ENCODE measurements at regions not wholly inside any gene's neighbourhood (a gene's known extent, or its start where the extent isn't known, plus 50 kb on each side); places are given as distances from the start of the nearest gene placed in this dataset.
"Not testable (repeated sequence)": the region's sequence is repeated elsewhere in the genome, so short reads cannot be mapped to it uniquely, and the experiment has no call there.

DNA sequence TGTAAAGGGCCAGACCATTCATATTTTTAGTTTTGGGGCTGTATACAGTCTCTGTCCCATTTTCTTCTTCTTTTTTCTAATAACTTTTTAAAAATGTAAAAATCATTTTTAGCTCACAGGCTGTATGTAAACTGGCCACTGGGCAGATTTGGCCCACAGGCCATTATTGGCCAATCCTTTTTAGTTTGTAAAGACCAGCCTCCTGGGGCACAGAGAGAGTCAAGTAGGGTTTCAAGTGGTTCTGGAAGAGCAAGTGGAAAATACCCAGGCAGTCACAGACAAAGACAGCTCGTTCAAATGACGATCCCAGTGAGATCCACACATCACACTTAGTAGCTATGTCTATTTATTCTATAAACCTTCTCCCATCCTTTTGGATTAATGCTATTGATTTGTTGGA, 150.2 kb upstream of the ARHGAP20 start:
- no peak for DNase-seq

DNA sequence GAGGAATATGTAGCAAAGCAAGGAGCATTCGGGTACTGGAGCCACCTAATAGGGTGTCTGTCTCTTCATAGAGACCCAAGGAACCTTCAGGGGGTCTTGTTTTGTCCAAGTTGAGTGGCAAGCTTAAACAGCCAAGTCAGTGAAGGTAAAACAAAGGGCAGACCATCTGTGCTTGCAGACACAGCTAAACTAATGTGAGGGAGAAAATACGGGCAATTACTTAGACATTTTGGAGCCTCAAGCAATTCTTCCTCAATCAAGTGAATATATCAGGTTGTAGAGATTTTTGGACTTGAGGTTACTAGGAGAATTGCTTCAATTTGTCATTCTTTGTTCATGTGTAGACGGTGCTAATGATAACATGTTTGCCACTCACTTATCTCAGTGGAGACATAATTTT, 148.2 kb upstream of the ARHGAP20 start:
- DNase-seq: no peak

DNA sequence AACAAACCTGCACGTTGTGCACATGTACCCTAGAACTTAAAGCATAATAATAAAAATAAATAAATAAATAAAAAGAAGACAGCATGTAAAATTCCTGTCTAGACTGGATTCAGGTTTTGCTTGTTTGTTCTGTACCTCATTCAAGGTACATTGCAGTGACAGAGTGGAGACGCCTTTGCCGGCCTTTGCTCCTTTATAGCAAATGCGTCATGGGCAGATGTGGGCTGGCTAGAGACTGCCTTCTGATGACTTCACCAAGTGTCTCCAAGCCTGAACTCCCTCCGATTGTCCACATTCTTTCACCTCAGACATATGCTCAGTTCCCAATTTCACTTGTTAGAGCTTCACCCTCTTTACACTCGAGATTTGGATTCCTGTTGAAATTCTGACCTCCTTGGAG, 147.8 kb upstream of the ARHGAP20 start:
- DNase-seq: no peak

DNA sequence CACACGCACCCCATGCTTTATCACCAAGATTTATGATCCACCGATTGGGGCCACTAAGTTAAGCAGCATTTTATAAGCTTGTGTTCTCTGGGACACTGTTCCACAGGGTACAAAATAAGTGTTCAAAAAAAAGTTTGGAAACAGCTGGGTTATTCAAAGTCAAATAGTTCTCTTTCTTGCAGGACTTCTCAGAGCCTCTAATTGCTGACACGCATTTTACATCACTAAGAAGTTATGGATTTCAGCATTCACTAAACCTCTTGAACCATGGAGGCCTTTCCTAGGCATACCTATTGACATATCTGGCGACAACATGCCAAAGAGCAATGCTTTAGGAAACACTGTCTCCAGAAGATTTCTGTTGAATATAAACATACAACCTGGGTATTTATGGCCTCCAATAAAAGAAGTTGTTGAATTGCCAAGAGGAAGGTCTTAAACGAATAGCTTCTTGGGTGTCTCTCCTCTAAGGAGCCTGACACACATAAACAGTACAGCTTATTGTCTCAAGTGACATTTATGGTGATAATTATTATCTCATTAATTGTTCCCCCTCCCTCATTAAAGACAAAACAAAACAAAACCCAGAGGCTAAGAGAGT, 147.1 kb upstream of the ARHGAP20 start:
- DNase-seq: no peak

DNA sequence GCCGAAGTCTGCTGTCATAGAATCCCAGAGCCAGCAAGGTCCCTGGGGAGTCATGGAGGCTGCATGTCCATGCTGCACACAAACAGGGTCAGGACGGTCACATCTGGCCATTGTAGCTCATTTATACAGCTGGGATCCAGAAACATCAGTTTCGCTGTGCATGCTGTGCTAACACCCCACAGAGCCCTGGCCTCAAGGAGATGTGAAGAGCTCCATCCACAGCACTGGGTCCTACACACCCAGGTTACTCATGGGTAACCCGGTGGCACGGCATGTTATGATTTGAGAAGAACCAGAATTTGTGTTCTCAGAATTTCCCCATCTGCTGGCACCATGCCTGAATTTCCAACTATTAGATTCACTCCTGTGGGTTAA, 146.3 kb upstream of the ARHGAP20 start:
- DNase-seq: no peak

DNA sequence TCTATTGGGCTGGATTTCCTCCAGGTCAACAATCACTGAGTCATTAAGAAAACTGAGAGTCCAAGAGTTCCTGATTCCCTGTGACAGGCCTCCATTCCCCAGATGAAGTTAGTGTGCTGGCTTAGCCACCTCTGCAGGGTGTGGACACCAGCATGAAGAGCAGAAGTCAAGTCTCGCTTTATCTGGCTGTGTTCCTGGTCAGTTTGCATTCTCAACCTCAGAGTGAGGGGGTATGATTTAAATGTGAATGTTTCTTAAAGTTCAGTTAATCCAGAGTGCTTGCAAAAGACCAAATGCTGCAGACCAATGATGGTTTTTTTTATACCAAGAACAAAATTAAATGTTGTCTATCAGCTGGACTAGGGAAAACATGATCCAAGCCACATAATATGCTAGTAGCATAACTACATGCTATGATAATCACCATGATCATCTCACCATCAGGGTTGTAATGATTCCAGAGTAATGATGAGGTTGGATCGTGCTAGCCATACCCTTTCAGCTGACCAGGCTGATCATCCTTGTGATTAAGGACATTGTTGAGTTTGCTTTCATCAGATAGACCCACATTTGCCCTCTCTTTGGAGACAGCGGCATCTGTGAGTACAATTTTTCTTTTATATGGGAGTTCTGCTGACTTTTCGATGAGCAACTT, 145.8 kb upstream of the ARHGAP20 start:
- no peak for DNase-seq

DNA sequence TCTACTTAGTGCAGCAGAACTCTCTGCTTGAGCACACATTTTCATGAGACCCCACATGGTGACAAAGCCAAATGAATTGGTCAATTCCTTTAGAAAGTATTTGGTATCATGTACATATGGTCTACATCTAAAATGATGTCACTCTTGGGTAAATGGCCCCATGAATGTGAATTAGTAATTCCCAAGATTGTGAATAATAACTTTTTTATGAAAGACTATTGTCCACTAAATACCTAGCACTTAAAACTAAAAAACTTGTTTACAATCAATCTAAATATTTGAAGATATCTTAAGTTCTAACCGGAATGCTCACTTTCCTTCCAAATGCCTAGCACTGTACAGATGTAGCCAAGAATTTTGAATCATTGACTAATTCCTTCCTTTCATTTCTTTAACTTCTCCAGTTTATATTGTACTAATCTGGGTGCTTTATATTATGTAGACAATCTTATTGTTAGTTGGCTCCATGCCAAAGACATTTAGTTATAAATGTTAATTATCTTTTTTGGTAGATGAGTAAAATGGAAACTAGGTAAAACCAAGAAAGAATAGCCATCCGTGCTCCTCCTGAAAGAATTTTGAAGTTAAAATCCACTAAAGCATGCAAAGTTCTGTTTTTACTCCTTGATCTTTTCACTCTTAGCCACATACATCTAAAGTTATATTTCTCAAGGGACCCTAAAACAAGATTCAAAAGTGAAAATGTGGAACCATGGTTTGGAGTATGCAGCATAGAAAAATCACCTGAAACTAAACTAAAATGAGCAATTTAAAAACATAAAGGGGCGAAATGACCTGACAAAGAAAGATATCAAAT, 145.0 kb upstream of the ARHGAP20 start:
- DNase-seq: no peak

DNA sequence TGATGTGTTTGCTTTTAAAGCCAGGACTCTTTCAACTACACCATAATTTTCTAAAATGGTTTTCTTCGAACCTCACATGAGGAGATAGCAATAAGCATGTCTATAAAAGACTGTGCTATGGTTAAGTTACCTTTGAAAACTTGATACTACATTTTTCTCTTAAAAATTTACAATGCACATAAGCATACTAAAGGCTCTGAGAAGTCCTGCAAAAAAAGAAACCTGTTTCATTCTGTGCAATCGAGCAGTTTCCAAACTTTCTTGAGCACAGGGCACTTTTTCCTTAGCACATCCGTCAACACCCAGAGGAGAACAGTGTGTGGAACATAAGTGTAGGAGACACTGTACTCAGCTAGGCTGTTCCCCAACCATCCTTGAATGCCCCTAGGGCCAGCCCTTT, 144.1 kb upstream of the ARHGAP20 start:
- no peak for DNase-seq

DNA sequence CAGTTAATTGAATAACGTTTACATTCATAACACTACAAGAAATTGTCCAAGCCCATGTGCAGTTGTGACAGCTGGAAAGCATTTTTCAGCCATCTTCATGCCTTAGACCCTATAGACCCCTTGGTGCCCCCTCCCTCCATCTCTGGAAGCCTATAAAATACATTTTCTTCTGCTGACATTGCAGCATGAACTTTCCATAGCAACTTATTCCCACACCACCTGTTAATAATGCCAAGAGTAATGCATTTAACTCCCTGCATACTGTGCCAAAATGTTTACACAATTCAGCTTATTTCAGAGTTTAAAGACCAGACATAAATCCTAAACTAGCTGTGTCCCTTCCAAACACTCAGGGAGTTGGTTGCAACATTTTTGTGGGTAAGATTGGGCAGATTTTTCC, 143.0 kb upstream of the ARHGAP20 start:
- no peak for DNase-seq

DNA sequence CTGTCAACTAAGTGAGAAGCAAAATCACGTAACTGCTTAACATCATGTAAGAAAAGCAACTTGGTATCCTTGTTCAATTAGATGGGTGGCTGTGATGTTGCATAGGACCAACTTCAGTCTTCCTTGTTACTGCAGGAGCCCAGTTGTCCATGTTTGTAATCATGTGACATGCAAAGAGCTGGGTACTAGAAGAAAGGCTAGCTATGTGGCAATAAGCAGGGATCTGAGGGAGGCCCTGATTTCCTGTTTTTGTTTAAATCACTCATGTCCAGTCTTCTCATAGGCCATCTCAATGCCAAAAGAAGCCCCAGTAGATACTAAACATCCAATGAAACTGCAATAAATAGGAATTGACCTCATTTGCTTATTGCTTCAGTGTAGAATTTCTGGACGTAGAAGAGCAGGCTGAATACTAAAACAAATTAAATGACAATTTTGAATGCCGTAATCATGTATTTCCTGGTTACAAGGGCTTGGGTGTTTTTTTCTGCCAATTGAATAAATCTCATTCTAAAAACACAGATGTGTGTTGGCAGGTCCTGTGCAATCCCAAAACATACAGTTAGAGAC, 140.8 kb upstream of the ARHGAP20 start:
- no peak for DNase-seq

DNA sequence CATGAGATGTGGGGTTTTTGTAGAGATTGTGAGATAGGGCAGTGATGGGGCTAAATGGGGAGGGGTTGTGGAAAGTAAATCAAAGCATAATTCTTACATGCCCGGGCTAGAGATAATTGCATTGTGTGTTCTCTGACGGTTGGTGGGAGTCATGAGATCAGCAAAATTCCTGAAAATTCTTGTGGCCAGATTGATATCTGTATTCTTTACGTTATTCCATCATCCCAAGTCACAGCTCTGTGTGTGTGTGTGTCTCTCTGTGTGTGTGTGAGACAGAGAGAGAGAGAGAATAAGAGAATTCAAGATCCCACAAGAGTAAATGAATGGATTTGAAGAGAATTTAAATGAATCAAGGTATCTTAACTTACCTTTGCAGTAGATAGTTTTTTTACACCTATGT, 138.6 kb upstream of the ARHGAP20 start:
- DNase-seq: no peak

DNA sequence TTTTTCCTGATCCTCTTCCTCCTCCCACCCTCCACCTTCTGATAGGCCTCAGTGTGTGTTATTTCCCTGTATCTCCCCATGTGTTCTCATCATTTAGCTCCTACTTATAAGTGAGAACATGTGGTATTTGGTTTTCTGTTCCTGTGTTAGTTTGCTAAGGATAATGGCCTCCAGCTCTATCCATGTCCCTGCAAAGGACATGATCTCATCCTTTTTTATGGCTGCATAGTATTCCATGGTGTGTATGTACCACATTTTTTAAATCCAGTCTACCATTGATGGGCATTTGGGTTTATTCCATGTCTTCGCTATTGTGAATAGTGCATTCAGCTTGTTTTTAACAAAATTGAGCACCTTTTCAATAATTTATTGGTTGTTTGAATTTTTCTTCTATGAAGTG, 130.8 kb upstream of the ARHGAP20 start:
- DNase-seq: not testable (repeated sequence)

DNA sequence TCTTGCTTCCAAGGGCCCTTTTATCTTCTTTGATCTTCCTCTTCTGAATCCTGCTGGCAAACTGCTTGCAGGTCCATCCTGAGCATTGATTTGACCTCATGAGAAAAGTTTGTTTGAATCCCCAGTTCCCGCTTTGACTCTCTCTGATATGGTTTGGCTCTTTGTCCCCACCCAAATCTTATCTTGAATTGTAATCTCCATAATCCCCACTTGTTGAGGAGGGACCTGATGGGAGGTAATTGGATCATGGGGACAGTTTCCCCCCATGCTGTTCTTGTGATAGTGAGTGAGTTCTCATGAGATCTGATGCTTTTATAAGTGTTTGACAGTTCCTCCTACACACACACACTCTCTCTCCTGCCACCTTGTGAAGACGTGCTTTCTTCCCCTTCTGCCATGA, 126.6 kb upstream of the ARHGAP20 start:
- no peak for DNase-seq

DNA sequence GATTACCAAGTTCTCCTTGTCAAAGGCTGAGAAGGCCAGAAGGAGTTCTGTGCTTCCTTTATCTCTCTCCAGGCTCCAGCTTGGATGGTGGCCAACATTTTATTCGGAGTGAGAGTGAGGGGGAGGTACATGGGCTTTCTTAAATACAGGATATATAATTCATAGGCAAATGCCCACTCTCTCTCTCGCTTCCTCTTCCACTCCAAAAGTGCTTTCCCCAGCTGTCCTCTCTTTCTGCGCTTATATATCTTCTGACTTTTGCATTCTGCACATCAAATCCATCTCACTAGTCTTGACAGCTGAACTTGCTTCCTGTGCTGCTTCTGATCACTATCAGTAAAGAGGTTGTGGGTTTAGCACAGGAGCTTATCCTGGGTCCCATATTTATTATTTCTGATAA, 125.4 kb upstream of the ARHGAP20 start:
- peak; percentile 26 for DNase-seq

DNA sequence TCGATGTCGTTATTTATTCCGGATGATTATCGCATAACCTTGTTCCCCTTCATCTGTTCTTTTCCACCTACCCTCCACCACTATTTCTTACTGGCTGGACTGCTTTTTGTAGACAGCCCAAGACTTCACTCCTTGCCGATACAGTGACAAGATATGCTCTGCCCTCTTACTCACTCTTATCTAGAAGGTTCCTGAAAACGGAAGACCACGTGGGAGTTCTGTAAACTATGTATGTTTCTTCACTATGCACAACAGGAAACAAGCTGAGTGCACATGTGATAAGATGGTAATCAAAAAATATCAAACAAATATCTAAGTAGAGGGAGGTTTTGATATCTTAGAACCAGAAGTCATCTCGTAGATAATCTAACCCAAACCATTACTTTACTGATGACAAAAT, 122.9 kb upstream of the ARHGAP20 start:
- DNase-seq: no peak

DNA sequence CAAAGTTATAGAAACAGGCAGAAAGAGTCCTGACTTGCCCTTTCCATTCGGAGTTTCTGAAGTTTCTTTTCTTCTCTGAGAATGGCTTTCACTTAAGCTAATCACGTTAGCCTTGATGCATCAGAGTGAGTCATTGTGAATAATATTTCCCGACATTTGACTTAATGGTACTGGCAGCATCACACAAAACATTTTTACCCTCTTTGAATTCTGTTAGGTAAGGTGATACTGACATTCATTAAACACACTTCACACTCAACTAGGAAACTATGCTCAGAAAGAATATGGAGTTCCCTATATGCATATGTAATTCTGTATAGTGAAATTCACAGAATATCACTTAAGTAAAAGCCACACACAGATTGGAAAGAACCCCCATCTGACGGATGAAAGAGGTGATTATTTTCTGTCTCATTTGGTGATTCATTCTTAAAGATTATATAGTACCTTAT, 120.8 kb upstream of the ARHGAP20 start:
- no peak for DNase-seq

DNA sequence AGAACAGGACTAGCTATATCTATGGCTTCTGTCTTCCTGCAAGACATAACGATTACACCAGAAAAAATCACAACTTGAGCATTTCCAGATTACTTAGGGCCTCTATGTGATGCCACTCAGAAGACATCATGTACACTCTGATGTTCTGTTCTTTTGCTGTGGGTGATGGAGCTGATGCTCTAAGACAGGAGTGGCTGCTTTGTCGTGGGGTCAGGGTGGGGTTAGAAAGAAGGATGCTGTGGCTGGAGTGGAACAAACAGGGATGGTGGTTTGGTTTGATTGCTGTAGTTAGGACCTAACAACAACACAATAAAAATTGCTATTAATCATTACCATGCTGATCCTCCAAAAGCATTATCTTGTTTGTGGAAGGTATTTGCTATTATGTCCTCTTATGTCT, 120.3 kb upstream of the ARHGAP20 start:
- DNase-seq: no peak

DNA sequence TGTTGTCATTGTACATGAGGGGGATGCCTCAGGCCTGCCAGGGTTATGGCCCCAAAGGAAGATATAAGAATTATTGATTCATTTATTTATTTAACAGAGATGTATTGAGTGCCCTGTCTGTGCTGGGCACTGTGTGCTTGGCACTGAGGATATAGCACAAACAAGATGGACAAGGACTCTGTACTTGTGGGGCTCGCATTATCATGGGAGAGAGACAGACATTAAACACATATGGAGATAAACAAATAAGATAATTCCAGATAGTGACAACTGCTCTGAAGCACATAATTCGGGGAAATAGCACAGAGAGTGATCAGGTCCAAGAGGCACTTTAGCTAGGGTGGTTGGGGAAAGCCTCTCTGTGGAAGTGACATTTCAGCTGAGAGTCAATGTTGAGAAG, 119.8 kb upstream of the ARHGAP20 start:
- no peak for DNase-seq

DNA sequence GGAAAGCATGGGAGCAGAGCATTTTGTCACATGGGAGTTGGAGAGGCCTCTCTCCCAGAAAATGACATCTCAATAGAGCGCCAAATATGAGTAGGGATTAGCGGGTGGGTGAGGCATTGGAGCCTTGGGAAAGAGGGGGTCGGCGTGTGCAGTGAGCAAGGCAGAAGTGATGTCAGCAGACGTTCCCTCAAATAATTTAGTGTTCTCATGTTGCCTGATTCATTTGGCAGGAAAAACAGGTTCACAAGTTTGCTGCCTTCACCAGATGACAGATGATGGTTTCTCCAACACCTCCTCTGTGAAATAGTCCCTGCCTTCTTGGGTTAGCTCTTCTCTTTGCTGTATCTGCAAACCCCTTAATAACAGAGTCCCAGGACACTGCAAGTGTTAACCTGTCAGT, 118.5 kb upstream of the ARHGAP20 start:
- DNase-seq: no peak

DNA sequence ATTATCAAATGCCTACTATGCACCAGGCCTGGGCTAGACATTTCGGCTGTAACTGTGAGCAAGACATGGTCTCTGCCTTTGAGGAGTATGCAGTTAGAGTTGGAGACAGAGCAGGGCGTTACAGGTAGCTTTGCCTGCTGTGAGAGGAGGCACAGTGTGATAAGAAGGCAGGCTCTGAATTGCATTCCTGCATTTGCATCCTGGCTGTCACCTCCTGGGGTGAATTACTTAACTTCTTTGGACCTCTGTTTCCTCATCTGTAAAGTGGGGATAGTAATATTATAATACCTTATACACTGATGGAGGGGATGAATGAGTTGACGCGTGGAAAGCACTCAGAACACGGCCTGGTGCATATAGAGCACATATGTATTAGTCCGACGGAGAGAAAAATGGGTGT, 118.1 kb upstream of the ARHGAP20 start:
- no peak for DNase-seq

DNA sequence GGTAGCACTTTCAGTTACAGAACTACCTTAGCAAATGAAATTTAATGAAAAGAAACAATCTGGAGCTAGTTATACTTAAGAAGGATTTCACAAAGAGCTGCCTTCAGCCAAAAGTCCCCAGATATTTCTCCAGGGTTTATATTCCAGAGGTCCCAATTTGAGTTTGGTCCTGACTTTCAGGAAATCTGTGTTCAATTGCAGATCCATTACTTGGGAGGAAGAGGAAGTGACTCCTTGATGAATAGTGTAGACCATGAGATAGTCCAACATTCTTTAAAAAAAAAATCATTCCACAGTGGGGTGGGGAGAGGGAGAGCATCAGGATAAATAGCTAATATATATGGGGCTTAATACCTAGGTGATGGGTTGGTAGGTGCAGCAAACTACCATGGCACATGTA, 117.6 kb upstream of the ARHGAP20 start:
- DNase-seq: no peak

DNA sequence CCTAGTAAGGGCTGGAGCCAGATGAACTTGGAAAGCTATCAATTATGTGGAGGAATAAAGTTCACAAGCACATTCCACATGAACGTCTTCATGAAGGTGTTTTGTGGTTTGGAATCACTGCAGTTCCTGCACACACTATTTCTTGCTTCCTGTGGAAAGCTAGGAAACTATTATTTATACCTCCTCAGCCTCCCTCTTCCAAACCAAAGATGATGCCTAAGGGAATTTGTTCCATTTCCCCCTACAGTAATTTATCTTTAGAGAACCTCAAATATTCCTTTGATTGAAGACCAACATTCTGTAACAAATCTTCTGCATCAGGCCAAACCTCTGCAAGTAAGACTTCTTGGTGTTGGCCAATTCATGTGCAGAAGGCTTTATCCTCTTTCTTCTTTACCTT, 115.8 kb upstream of the ARHGAP20 start:
- no peak for DNase-seq

DNA sequence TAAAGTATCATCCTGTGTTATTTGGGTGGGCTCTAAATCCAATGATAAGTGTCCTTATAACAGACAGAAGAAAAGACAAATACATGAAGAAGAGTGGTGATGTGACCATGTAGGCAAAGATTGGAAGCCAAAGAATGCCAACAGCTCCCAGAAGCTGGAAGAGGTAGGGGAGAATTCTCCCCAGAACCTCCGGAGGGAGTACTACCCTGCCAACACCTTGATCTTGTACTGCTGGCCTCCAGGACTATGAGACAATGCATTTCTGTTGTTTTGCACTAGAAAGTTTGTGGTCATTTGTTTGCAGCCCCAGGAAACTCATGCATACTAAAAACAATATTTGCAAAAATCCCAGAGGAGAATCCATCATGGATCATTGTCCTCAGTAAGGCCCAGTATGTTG, 115.0 kb upstream of the ARHGAP20 start:
- no peak for DNase-seq

All from MV-4-11 (cell line).